ENCODE measurements at regions not wholly inside any gene's neighbourhood (a gene's known extent, or its start where the extent isn't known, plus 50 kb on each side); places are given as distances from the start of the nearest gene placed in this dataset.

- TF ChIP-seq EZH2 (IDR thresholded peaks at IDR 0.05; ENCODE audit: insufficient read depth, poor library complexity, severe bottlenecking) (no peak), EZH2phosphoT487 (IDR thresholded peaks at IDR 0.05; ENCODE audit: insufficient read depth, low read depth) (no peak)
- H3K9ac ChIP-seq, result no peak overlapping the region
- no peak overlapping the region for H2AFZ ChIP-seq
- H3K27me3 ChIP-seq (replicated peaks; ENCODE audit: insufficient read depth), result peaks cover 8% of the 10 kb centered on the region
- H3K4me3 ChIP-seq, result no peak overlapping the region
- H3K4me2 ChIP-seq (ENCODE audit: unreplicated experiment), result no peak overlapping the region
- H3F3A ChIP-seq (ENCODE audit: insufficient read depth), result no peaks in the 10 kb centered on the region
- H3K9me2 ChIP-seq (ENCODE audit: insufficient read depth), result no peaks in the 10 kb centered on the region
- DNase-seq, result no peak
- no peak overlapping the region for H3K27ac ChIP-seq
- in situ Hi-C loops (cut with MboI), result no loop called here
- no peaks in the 10 kb centered on the region for H3K4me1 ChIP-seq (ENCODE audit: insufficient read depth)
- no peaks in the 10 kb centered on the region for H3K79me2 ChIP-seq (ENCODE audit: insufficient read depth)
- 49 to 50% methylated on average over 15 of the region's 15 CpGs for WGBS, 2 experiments (ENCODE audit: low coverage in 1 of 2, low lambda C conversion rate in 2 of 2, missing lambda C conversion rate in 2 of 2)
- no peaks in the 10 kb centered on the region for H4K20me1 ChIP-seq (ENCODE audit: insufficient read depth)
- H3K36me3 ChIP-seq (ENCODE audit: low read depth), result no peaks in the 10 kb centered on the region
- no peaks in the 10 kb centered on the region for H3K9me3 ChIP-seq (ENCODE audit: low read depth)
These were observed 106.4 kb downstream of the BRD1 start for GRCh38 chr22:49721211-49721763.

GRCh38 chr22:49720279-49720959 lies 107.3 kb downstream of the BRD1 start:
- no peak overlapping the region for H3K9ac ChIP-seq

DNA sequence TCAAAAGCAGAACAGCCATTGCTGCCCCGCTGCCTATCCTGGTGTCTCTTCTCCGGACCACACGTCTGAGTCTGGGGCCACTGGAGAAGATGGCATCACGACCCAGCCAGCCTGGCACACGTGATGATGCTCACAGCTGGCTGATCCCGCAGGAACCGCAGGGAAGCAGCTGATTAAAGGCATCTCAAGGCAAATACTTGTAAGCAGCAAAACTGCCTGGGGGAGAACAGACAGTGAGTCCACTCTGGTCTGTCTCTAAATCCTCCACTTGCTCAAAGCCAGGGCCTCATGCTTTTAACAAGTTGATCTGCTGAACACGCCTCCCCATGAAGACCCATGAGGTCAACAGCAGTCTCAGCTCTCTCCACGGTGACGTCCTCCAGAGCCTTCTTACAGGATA lies 108.6 kb downstream of the BRD1 start:
- WGBS, 2 experiments (ENCODE audit: low coverage in 1 of 2, low lambda C conversion rate in 2 of 2, missing lambda C conversion rate in 2 of 2), result 32 to 49% methylated on average over 10 of the region's 10 CpGs
- Histone ChIP-seq H3K9me2 (ENCODE audit: insufficient read depth) (no peaks in the 10 kb centered on the region), H3K27ac (no peak overlapping the region), H3K4me1 (ENCODE audit: insufficient read depth) (no peaks in the 10 kb centered on the region), H4K20me1 (ENCODE audit: insufficient read depth) (no peaks in the 10 kb centered on the region), H3K79me2 (ENCODE audit: insufficient read depth) (no peaks in the 10 kb centered on the region), H3K9me3 (ENCODE audit: low read depth) (no peaks in the 10 kb centered on the region), H3F3A (ENCODE audit: insufficient read depth) (no peaks in the 10 kb centered on the region), H2AFZ (no peak overlapping the region), H3K4me3 (no peak overlapping the region), H3K27me3 (replicated peaks; ENCODE audit: insufficient read depth) (no peaks in the 10 kb centered on the region; the same call in 1 of the 2 replicates), H3K4me2 (ENCODE audit: unreplicated experiment) (no peak overlapping the region), H3K9ac (no peak overlapping the region), H3K36me3 (ENCODE audit: low read depth) (no peaks in the 10 kb centered on the region)
- TF ChIP-seq EZH2phosphoT487 (IDR thresholded peaks at IDR 0.05; ENCODE audit: insufficient read depth, low read depth) (no peak), EZH2 (IDR thresholded peaks at IDR 0.05; ENCODE audit: insufficient read depth, poor library complexity, severe bottlenecking) (no peak)
- DNase-seq, result no peak
- in situ Hi-C loops (cut with MboI), result no loop called here

More at GRCh38 chr22:49720279-49720959, 107.3 kb downstream of the BRD1 start:
- TF ChIP-seq EZH2phosphoT487 (IDR thresholded peaks at IDR 0.05; ENCODE audit: insufficient read depth, low read depth) (no peak), EZH2 (IDR thresholded peaks at IDR 0.05; ENCODE audit: insufficient read depth, poor library complexity, severe bottlenecking) (no peak)
- Histone ChIP-seq H3K4me3 (no peak overlapping the region), H3K36me3 (ENCODE audit: low read depth) (no peaks in the 10 kb centered on the region), H3K79me2 (ENCODE audit: insufficient read depth) (no peaks in the 10 kb centered on the region), H3F3A (ENCODE audit: insufficient read depth) (no peaks in the 10 kb centered on the region), H3K4me2 (ENCODE audit: unreplicated experiment) (no peak overlapping the region), H4K20me1 (ENCODE audit: insufficient read depth) (no peaks in the 10 kb centered on the region), H3K27ac (no peak overlapping the region), H3K9me3 (ENCODE audit: low read depth) (no peaks in the 10 kb centered on the region), H3K9me2 (ENCODE audit: insufficient read depth) (no peaks in the 10 kb centered on the region), H2AFZ (no peak overlapping the region), H3K4me1 (ENCODE audit: insufficient read depth) (no peaks in the 10 kb centered on the region), H3K27me3 (replicated peaks; ENCODE audit: insufficient read depth) (no peaks in the 10 kb centered on the region; the same call in none of the 2 replicates)
- 54 to 56% methylated on average over 18 of the region's 18 CpGs for WGBS, 2 experiments (ENCODE audit: low coverage in 1 of 2, low lambda C conversion rate in 2 of 2, missing lambda C conversion rate in 2 of 2)
- no peak for DNase-seq
- in situ Hi-C loops (cut with MboI), result no loop called here

DNA sequence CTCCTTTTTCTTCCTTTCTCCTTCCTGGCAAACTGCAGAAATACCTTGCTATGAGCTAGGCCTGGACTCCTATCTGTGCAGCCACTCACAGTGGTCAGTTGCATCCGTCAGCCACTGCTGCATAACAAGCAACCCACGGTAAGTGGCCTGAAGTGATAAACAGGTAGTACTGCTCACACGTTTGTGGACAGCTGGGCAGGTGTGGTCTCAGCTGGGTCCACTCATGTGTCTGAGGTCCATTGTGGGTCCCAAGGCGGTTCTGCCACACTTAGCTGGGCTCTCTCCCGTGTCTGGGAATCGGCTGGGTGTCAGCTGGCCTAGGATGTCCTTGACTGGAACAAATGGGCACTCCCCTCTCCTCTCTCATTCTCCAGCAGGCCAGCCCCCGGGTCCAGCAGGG lies 109.3 kb downstream of the BRD1 start:
- H3K27me3 ChIP-seq (replicated peaks; ENCODE audit: insufficient read depth), result no peaks in the 10 kb centered on the region; the same call in 1 of the 2 replicates
- in situ Hi-C loops (cut with MboI), result no loop called here
- H3K36me3 ChIP-seq (ENCODE audit: low read depth), result no peaks in the 10 kb centered on the region
- no peak overlapping the region for H3K27ac ChIP-seq
- H3K4me3 ChIP-seq, result no peak overlapping the region
- 39 to 41% methylated on average over 7 of the region's 7 CpGs for WGBS, 2 experiments (ENCODE audit: low coverage in 1 of 2, low lambda C conversion rate in 2 of 2, missing lambda C conversion rate in 2 of 2)
- DNase-seq, result no peak
- H3K79me2 ChIP-seq (ENCODE audit: insufficient read depth), result no peaks in the 10 kb centered on the region
- no peaks in the 10 kb centered on the region for H3F3A ChIP-seq (ENCODE audit: insufficient read depth)
- H3K9ac ChIP-seq, result no peak overlapping the region
- H2AFZ ChIP-seq, result no peak overlapping the region
- H3K9me2 ChIP-seq (ENCODE audit: insufficient read depth), result no peaks in the 10 kb centered on the region
- H3K4me2 ChIP-seq (ENCODE audit: unreplicated experiment), result no peak overlapping the region
- no peaks in the 10 kb centered on the region for H4K20me1 ChIP-seq (ENCODE audit: insufficient read depth)
- H3K4me1 ChIP-seq (ENCODE audit: insufficient read depth), result no peaks in the 10 kb centered on the region
- TF ChIP-seq EZH2phosphoT487 (IDR thresholded peaks at IDR 0.05; ENCODE audit: insufficient read depth, low read depth) (no peak), EZH2 (IDR thresholded peaks at IDR 0.05; ENCODE audit: insufficient read depth, poor library complexity, severe bottlenecking) (no peak)
- no peaks in the 10 kb centered on the region for H3K9me3 ChIP-seq (ENCODE audit: low read depth)
